OCI-LY1 (cell line): ENCODE measurements at regions not wholly inside any gene's neighbourhood (a gene's known extent, or its start where the extent isn't known, plus 50 kb on each side); places are given as distances from the start of the nearest gene placed in this dataset.
"Not testable (repeated sequence)": the region's sequence is repeated elsewhere in the genome, so short reads cannot be mapped to it uniquely, and the experiment has no call there.

ENCODE experiments used
- H2AFZ ChIP-seq: fragments of 200-600 bp; sonication (generic), shearing (Covaris generic); 2 replicates; pipeline ENCODE4 v1.6.0; 2014; ENCODE audit warnings: antibody characterized with exemption, mild to moderate bottlenecking, low read length
- H3F3A ChIP-seq: fragments of 200-600 bp; sonication (generic), shearing (Covaris generic); 2 replicates; pipeline ENCODE4 v1.6.0; 2014; ENCODE audit warnings: mild to moderate bottlenecking, antibody characterized with exemption, low read length, moderate library complexity; ENCODE audit not compliant: insufficient read depth
- H3K27ac ChIP-seq: fragments of 200-600 bp; sonication (generic); 2 replicates; pipeline ENCODE4 v1.5.1; 2014; ENCODE audit warnings: low read length, mixed run types, mild to moderate bottlenecking, low read depth; ENCODE audit not compliant: poor library complexity, severe bottlenecking
- H3K27me3 ChIP-seq: fragments of 200-600 bp; sonication (generic); 2 replicates; pipeline ENCODE4 v1.6.0; 2014; ENCODE audit warnings: antibody characterized with exemption, mild to moderate bottlenecking, low read length, moderate library complexity; ENCODE audit not compliant: insufficient read depth
- H3K36me3 ChIP-seq: fragments of 200-600 bp; sonication (generic); 2 replicates; pipeline ENCODE4 v1.6.1; 2014; ENCODE audit warnings: mild to moderate bottlenecking, antibody characterized with exemption, low read length, moderate library complexity, mixed read lengths; ENCODE audit not compliant: insufficient read depth
- H3K4me1 ChIP-seq: fragments of 200-600 bp; sonication (generic); 2 replicates; pipeline ENCODE4 v1.5.1; 2014; ENCODE audit warnings: mild to moderate bottlenecking, low read length, moderate library complexity; ENCODE audit not compliant: insufficient read depth, severe bottlenecking
- H3K4me2 ChIP-seq: fragments of 200-600 bp; sonication (generic), shearing (Covaris generic); 2 replicates; pipeline ENCODE4 v1.6.1; 2014; ENCODE audit warnings: low read length
- H3K4me3 ChIP-seq: fragments of 200-600 bp; sonication (generic); 2 replicates; pipeline ENCODE4 v1.5.1; 2014; ENCODE audit warnings: low read length, low read depth, mild to moderate bottlenecking, mixed read lengths; ENCODE audit not compliant: poor library complexity, severe bottlenecking
- H3K79me2 ChIP-seq: fragments of 200-600 bp; shearing (Covaris generic); 2 replicates; pipeline ENCODE4 v1.6.1; 2016; ENCODE audit warnings: mixed run types, low read length, mixed read lengths; ENCODE audit not compliant: insufficient read depth
- H3K9ac ChIP-seq: fragments of 200-600 bp; sonication (generic), shearing (Covaris generic); 2 replicates; pipeline ENCODE4 v1.6.1; 2014; ENCODE audit warnings: mild to moderate bottlenecking, low read length, mixed read lengths
- H3K9me2 ChIP-seq: fragments of 200-600 bp; sonication (generic), shearing (Covaris generic); 2 replicates; pipeline ENCODE4 v1.6.1; 2014; ENCODE audit warnings: low read depth, mild to moderate bottlenecking, low read length, mixed read lengths
- H3K9me3 ChIP-seq: fragments of 200-600 bp; shearing (Covaris generic); 2 replicates; pipeline ENCODE4 v1.6.1; 2014; ENCODE audit warnings: low read length, mixed read lengths
- H4K20me1 ChIP-seq: fragments of 200-600 bp; sonication (generic), shearing (Covaris generic); 2 replicates; pipeline ENCODE4 v1.6.0; 2016; ENCODE audit warnings: mild to moderate bottlenecking, low read length; ENCODE audit not compliant: insufficient read depth
- EZH2 ChIP-seq: fragments of 200-600 bp; sonication (generic), shearing (Covaris generic); IDR thresholded peaks from 2 replicates; pipeline ENCODE4 v1.8.0; 2017; ENCODE audit warnings: borderline replicate concordance, mixed run types, mild to moderate bottlenecking, antibody characterized with exemption, low read length, moderate library complexity, mixed read lengths
- TF ChIP-seq, protein P1 (sequence below): fragments of 200-600 bp; sonication (generic), shearing (Covaris generic); IDR thresholded peaks from 2 replicates; pipeline ENCODE4 v1.5.1; 2017; ENCODE audit warnings: mild to moderate bottlenecking, antibody characterized with exemption, low read length, moderate library complexity, mixed read lengths

GRCh38 chr4:63211375-63211774 is 1197.9 kb downstream of the TECRL start:
- Histone ChIP-seq H3K9me2 (no peaks in the 10 kb centered on the region), H3K4me2 (no peak overlapping the region), H3K4me3 (no peak overlapping the region), H3K79me2 (no peaks in the 10 kb centered on the region), H3K4me1 (no peaks in the 10 kb centered on the region), H2AFZ (no peak overlapping the region), H3K36me3 (no peaks in the 10 kb centered on the region), H4K20me1 (no peaks in the 10 kb centered on the region), H3K9me3 (no peaks in the 10 kb centered on the region), H3K27me3 (no peaks in the 10 kb centered on the region), H3F3A (no peaks in the 10 kb centered on the region), H3K27ac (no peak overlapping the region), H3K9ac (no peak overlapping the region)
- TF ChIP-seq, protein P1, sequence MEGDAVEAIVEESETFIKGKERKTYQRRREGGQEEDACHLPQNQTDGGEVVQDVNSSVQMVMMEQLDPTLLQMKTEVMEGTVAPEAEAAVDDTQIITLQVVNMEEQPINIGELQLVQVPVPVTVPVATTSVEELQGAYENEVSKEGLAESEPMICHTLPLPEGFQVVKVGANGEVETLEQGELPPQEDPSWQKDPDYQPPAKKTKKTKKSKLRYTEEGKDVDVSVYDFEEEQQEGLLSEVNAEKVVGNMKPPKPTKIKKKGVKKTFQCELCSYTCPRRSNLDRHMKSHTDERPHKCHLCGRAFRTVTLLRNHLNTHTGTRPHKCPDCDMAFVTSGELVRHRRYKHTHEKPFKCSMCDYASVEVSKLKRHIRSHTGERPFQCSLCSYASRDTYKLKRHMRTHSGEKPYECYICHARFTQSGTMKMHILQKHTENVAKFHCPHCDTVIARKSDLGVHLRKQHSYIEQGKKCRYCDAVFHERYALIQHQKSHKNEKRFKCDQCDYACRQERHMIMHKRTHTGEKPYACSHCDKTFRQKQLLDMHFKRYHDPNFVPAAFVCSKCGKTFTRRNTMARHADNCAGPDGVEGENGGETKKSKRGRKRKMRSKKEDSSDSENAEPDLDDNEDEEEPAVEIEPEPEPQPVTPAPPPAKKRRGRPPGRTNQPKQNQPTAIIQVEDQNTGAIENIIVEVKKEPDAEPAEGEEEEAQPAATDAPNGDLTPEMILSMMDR = no peak
- no peak for TF ChIP-seq EZH2

DNA sequence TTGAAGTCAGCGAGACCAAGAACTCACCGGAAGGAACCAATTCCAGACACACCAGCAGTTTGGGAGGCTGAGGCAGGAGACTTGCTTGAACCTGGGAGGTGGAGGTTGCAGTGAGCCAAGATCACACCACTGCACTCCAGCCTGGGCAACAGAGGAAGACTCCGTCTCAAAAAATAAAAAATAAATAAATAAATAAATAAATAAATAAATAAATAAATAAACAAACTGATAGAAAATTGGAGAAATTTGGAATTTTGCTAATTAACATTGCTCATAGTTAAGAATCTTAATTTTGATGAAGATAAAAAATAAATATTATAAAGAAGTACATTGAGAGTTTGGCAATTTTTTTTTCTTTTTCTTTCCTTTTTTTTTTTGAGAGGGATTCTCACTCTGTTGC is 1216.2 kb downstream of the TECRL start:
- H3K27ac ChIP-seq, H3K4me2 ChIP-seq, H3K9me2 ChIP-seq, H4K20me1 ChIP-seq, H3K4me3 ChIP-seq, H3K4me1 ChIP-seq, H3K9me3 ChIP-seq, H3K27me3 ChIP-seq, H3K9ac ChIP-seq, H2AFZ ChIP-seq, H3K36me3 ChIP-seq, H3K79me2 ChIP-seq, H3F3A ChIP-seq: not testable (repeated sequence)

DNA sequence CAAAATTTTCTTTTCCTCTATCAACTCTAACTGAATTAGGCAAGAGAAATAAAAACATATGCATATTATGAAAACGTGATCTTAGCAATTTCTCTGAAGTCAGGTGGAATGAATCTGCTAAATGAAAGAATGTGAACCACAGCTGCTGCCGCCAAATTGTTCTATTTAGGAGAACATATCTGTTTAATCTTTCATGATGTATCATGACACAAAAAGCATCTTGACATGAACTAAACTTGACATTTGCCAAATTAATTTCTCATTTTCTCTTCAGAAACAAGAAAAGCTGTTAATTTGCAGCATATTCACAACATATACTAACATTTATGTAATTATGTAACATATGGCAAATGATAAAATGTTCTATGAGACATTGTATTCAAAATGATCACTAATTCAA is 1237.9 kb downstream of the TECRL start:
- H3K79me2 ChIP-seq = no peaks in the 10 kb centered on the region
- H3K9ac ChIP-seq = no peak overlapping the region
- TF ChIP-seq, protein P1 = no peak
- TF ChIP-seq EZH2 = no peak
- H3K4me1 ChIP-seq = no peaks in the 10 kb centered on the region
- no peaks in the 10 kb centered on the region for H3K9me2 ChIP-seq
- H3K4me2 ChIP-seq = no peak overlapping the region
- no peak overlapping the region for H2AFZ ChIP-seq
- no peaks in the 10 kb centered on the region for H4K20me1 ChIP-seq
- H3K9me3 ChIP-seq = no peaks in the 10 kb centered on the region
- H3K27me3 ChIP-seq = no peaks in the 10 kb centered on the region
- H3K4me3 ChIP-seq = no peak overlapping the region
- H3K36me3 ChIP-seq = no peaks in the 10 kb centered on the region
- H3F3A ChIP-seq = no peaks in the 10 kb centered on the region
- H3K27ac ChIP-seq = no peak overlapping the region

GRCh38 chr4:63170923-63171322 is 1238.3 kb downstream of the TECRL start:
- Histone ChIP-seq H3K79me2 (no peaks in the 10 kb centered on the region), H2AFZ (no peak overlapping the region), H3F3A (no peaks in the 10 kb centered on the region), H3K4me3 (no peak overlapping the region), H3K4me1 (no peaks in the 10 kb centered on the region), H3K4me2 (no peak overlapping the region), H4K20me1 (no peaks in the 10 kb centered on the region), H3K36me3 (no peaks in the 10 kb centered on the region), H3K9me3 (no peaks in the 10 kb centered on the region), H3K9me2 (no peaks in the 10 kb centered on the region), H3K27ac (no peak overlapping the region), H3K27me3 (no peaks in the 10 kb centered on the region), H3K9ac (no peak overlapping the region)
- TF ChIP-seq EZH2 = no peak
- TF ChIP-seq, protein P1 = no peak
